ENCODE measurements at regions not wholly inside any gene's neighbourhood (a gene's known extent, or its start where the extent isn't known, plus 50 kb on each side); places are given as distances from the start of the nearest gene placed in this dataset.

DNA sequence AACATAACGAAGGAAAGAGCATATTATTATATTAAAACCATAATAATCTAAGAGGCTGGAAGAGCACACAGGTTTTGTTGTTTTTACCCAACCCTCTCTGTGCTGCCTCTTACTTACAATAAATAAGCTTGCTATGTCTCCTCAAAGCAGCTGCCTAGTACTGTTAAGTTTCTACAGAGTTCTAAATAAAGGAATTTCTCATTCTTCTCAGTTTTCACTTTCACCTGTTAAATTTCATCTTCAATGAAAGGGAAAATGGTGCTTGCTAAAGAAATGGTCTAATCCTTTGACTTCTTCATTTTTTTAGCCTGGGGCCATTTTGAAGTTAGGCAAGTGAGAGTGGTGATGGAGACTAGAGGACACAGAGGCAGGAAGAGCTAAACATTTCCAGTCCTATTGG is 396.1 kb downstream of the MAN2A1 start:
- no peak for DNase-seq

DNA sequence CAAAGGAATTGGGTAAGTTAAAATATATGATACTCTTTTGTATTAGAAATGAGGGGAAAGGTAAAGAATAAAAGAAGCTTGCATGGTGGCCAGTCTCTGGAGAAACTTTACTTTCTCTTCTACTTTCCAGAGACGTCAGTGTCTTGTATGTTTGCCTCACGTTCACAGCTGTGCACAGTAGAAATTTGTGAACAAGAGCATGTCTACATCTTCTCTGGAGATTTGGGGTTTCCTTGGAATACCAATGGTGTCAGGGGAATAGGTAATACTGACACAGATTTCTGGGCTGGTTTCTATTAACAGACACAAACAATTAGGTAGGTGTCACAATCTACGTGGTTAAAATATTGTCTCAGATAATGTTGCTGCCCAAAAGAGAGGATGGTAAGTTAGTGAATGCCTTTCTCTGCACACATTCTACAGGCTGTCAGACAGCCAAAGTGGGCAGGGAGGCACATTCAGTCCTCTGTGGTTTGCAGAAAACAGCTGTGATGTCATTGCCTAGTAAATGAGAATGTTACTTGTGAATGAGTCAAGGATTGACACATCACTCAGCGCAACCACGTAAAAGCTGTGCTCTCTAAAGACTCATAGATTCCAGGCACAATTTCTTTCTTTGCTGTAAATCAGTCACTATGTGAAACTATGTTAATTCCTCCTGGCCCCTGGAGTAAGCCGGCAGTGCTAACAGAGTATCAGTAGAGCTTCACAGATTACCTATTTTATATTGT is 397.1 kb downstream of the MAN2A1 start:
- DNase-seq, result peak; percentile 23

DNA sequence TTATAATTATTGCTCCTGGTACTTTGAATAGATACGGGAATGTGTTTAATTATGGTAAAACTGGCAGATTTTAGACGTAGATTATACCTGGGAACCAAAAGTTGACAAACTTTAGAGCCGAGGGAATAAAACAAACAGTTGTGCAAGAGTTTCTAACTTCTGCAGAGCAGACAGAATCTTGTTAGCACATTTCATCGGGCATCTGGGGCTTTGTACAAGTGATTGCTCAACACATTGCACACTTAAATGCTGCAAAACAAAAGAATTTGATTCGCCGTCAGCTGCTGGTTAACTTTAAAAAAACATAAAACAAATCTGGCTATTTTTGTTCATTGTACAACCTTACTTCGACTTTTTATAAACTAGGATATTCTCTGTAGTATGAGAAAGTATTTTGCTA is 398.1 kb downstream of the MAN2A1 start:
- DNase-seq, result no peak

DNA sequence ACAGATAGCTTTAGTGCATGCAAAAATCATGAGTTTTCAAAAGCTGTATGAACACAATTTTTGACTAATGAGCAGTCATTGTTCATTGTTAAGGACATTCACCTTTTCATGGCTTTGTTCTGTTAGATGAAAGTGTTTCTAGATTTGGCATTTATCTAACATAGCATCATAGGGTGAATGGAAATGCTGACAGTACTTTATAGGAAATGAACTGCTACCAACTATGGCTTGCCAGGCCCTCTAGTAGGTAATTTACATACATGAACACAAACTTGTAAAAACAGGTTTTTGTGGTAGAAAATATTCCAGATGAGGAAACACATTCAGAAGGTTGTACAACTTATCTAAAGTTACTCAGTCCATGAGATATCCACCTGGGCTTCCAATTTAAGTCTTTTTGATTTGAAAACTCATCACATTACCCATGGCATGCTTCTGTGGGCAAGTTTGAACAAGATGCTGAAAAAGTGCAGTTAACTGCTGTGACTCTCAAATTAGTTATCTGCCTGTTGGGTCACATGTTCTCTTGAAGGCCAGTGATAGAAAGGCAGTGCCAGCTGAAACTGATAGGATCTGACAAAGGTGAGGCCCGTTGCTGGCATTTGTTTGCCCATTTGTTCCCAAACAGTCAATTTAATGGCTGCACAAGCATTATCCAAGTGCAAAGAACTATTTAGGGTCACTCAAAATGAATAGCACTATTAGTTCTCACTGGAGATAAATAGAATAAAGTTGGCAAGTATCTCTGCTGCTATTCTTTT is 399.1 kb downstream of the MAN2A1 start:
- DNase-seq, result no peak

DNA sequence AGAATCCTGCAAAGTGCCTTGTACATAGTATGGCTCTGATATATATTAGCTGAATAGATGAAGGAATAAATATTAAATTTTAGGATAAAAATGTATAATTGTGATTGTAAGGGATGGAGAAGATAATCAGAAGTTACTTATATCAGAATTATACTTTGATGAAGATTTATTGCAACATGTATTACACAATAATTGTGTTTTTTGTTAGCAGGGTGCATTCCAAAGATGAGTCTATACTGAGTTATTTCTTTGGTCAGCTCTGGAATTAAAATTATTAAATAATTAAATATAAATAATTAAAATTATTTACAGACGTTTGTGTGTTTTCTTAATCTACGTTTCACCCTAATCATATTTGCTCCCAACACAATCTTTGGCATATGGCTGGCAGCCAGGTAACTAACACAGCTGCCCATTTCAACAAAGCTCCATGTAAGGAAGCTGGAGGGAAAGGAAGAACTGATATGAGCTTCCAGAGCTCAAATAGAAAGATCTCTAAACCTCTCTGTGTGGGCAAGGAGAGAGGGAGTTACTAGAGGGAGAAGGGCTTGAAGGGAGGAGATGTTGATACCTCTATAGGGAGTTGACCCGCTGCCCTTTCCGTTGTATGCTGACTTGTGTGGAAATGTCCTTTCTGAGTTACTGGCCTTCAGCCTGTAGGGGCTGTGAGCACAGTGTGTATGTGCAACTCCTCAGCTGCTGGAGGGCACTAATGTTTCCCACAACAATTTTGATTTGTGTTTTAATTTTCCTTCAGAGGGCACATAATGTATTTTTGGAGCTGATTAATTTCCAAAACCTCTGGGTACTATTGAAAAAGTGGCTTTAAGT is 403.4 kb downstream of the MAN2A1 start:
- DNase-seq, result no peak

DNA sequence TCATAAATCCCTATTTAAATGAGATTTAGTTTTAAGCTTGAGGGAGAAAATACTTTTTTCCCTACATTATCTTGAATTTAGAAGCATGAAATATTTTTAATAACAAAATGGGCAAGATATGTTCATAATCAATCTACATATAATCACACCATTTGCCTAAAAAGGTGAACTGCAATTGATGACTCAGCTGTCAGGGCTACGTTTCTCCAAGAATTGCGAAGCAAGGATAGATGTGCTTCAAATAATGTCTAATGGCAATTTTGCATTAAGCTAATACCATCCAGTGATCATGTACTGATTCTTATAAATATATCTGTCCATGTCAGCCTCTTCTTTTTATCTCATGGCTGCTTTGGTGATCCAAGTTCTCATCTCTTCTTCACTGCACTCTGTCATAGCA is 404.4 kb downstream of the MAN2A1 start:
- no peak for DNase-seq

DNA sequence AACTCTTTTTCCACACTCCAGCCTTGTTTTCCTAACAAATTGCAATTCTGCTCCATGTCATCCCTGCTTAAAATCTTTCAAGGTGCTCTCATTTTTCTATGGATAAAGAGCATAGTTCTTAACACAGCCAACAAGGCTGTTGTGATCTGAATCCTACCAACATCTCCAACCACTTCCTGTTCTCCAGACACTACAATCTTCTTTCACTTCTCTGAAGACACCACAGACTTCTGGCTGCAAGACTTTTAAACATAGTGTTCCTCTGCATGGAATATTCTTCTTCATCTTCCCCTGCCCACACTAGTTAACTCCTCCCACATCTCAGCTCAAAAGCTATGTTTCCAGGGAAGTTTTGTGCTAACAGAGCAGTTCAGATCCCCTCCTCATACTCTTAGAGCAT is 404.8 kb downstream of the MAN2A1 start:
- no peak for DNase-seq

DNA sequence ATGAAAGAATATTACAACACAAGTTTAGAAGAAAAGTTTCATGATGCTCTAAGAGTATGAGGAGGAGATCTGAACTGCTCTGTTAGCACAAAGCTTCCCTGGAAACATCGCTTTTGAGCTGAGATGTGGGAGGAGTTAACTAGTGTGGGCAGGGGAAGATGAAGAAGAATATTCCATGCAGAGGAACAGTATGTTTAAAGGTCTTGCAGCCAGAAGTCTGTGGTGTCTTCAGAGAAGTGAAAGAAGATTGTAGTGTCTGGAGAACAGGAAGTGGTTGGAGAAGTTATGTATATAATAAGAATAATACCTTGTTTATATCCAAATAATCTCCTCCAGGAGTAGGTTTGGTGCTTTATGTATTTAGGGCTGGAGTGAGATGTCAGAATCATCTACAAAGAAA is 406.7 kb downstream of the MAN2A1 start:
- no peak for DNase-seq

DNA sequence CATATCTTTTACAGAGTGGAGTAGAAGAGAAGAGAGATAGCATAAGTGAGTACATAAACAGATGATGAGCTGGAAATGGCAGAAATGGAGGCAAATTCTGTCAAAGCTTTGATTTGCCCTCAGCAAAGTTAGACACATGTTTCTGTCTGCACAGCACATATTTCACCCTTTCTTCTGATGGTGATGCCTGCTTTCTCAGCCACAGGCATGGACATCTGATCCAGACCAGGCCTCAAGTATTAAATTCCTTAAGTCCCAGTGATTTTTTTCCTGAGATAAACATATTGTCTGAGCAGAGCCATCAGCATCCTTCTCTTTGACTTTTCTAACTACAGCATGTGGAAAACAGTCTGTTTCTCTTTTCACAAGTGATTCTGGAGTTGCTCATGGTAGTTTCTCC is 409.8 kb downstream of the MAN2A1 start:
- DNase-seq, result no peak

DNA sequence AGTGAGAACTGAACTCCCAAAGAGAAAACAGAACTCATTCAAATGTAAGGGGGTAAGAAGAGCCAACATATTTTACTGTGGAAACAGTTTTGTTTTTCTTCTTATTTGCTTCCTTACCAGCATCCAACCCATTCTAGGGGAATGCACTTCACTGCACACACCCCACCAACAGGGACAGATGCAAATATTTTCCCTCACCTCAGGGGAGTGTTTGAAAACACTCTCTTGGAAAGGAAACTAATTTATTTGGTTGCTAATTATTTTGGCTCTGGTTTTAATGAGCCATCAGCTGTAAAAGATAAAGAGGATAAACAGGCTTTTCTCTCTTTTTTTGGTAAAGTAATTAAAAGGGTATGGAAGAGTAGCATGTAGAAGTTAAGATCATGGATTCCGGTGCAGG is 413.4 kb downstream of the MAN2A1 start:
- no peak for DNase-seq

DNA sequence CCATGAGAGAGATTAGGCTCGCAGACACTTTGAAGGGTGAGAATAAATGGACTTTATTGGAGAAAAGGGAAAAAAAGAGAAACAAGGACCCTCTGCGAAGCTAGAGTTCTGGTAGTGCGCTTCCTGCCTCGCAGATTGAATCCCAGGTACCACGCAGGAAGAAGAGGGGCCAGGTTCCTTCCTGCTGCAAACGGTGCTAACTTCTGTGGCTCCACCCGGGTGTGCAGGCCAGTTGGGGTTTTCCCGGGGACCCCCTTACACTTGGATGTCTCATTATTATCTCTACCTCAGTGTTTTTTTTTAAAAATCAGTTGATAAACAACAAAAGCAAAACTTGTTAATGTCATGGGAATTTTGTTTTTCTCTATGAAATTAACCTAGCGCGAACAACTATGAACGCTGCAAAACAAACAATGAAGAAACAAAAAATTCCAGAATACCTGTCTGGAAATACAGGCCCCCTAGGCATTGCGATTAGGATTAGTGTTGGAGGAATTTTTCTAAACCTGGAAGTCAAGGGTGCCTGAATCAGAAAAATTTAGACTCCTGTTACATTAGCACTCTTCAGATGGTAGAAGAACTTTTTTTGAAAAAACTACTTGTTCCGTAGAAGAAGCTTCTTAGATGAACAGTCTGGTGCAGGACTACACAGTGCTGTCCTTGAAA is 414.5 kb downstream of the MAN2A1 start:
- DNase-seq, result no peak

DNA sequence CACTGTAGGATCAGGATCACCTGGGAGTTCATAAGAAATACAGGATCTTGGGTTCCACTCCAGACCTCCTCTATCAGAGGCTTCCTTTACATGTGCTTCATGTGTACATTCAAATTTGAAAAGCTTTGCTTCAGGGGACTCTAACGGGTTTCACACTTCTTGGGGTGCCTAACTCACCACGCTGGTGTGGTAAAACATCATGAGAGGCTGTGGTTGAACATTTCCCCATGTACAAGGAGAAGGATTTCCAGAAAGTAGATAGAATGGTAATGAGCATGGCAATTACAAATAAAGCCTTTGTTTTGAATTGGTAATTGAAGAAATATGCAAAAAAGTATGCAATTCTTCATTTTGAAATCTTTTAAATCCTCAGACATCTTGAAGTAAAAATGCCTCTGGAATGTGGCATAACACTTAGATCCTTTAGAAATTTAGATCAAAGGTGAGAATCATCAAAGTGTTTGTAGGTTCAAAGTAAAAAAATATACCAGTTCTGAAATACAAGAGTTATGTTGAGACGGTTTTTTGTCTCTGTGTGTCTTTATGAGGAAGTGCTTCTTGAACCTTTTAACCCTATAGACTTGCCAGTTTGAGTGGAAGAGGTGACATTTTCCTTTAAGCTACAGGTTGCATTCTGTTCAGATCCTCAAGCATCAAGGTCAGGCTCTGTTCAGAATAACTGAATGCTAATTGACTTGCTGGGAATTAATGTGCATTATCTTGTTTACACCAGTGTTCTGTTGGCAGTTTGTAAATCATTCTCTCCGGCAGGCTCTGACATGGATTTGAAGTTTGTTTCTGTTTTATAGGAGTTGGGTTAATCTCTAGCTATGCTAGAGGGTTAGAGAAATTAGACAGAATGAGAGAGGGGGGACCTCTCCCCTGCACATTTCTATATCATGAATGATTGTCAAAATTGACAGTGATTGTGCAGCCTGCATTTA is 415.3 kb downstream of the MAN2A1 start:
- no peak for DNase-seq

DNA sequence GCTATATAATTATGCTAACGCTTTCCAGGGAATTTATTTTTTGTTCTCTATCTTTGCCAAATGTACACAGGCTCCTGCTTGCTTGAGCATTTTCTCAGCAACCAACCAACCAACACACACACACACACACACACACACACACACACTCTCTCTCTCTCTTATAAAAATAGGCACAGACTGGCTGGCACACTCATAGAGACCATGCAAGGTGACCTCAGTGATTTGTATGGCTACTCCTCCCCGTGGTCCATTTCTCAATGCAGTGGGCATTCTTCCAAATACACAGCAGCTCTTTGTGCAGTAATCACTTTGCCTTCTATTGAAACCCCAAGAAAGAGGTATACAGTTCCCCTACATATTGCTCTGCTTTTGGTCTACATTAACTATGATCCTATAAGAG is 416.0 kb downstream of the MAN2A1 start:
- DNase-seq, result no peak

DNA sequence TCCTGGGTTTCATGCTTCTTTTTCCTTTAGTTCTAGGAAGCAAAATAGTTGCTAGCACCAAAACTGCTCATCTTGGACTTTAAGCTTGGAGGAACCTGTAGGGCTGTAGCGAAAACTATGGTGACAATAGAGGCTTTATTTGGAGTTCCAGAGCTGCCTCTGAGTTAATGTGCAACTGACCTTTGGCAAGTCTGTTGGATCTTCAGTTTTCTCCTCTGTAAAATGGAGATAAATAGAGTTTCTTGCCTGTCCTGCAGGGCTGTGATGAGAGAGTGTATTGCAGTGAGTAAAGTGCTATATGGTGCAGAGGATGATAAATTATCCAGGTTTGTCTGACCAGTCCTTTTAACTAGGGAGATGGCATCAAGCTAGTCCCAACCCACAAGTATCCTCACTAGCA is 417.0 kb downstream of the MAN2A1 start:
- DNase-seq, result no peak

DNA sequence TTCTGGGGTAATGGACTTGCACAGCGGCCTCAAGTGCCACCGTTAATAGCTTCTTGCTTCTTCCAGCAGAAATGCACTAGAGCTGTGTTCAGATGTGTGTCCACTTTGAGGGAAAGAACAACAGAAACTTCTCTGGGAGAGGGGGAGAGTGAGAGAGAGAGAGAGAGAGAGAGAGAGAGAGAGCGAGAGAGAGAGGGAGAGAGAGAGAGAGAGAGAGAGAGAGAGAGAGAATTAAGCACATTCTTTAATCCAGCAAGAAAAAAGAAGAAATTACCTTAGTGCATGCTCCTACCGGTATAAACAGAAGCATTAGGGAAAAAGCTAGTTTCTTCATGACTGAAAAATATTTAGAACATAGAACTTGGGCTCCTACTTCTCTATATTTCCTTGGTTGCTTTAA is 418.8 kb downstream of the MAN2A1 start:
- DNase-seq, result no peak

DNA sequence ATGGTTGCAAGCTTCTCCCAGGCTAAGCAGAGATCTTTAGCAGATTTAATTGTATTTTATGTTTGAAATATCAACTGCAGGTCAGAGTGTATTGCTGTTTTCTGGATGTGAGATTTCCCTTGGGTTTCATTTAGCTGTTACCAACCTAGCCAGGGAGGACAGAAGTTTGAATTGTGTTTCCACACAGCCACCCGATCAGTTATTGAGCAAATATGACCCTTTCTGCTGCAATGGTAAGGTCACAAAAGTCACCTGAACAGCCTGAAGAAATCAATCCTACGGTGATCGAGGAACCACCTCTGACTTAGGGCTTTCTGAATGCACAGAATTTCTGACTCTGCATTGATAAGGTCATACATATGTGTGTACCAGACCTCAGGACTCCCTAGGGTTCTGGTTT is 419.9 kb downstream of the MAN2A1 start:
- DNase-seq, result no peak

DNA sequence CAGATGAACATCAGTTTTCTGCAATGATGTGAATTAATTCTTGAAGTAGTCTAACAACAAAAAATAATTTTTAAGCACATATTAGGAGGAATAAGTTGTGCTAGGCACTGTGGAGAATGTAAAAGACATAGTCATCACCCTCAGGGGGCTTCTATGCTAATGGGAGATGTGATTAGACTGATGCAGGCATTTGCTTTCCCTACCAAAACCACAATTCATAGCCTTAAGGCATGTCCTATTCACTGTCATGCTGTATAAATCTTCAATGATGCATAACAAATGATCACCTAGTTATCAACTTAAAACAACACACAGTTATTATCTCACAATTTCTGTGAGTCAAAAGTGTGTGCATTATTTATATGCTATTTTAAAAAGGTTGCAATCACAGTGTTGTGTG is 422.6 kb downstream of the MAN2A1 start:
- no peak for DNase-seq

DNA sequence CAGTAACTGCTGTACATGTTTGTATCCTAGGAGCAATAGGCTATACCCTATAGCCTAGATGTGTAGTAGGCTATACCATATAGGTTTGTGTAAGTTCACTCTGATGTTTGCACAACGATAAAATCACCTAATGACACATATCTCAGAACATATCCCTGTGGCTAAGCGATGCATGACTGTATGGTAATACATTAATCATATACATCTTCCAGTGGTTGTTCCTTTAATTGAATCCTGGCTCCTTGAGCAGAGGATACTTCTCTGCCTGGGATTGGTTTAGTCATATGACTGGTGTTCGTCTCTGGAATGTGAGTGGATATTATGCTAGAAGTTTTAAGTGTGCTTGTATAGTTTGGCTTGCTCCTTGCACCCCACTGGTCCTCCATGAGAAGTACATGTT is 425.8 kb downstream of the MAN2A1 start:
- no peak for DNase-seq

DNA sequence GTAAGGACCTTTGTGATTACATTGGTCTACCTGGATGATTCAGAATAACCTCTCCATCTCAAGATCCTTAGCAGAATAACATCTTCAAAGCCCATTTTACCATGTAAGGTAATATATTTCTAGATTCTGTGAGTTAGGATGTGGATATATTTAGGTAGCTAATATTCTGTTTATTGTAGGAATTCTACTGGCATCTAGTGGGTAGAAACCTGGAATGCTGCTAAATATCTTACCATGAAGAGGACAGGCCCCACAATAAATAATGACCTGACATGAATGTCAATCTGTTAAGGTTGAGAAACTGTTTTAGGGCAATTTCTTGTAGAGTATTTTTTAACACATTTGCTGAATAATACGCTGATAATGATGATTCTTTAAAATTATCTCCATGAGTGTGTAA is 426.8 kb downstream of the MAN2A1 start:
- DNase-seq, result no peak

DNA sequence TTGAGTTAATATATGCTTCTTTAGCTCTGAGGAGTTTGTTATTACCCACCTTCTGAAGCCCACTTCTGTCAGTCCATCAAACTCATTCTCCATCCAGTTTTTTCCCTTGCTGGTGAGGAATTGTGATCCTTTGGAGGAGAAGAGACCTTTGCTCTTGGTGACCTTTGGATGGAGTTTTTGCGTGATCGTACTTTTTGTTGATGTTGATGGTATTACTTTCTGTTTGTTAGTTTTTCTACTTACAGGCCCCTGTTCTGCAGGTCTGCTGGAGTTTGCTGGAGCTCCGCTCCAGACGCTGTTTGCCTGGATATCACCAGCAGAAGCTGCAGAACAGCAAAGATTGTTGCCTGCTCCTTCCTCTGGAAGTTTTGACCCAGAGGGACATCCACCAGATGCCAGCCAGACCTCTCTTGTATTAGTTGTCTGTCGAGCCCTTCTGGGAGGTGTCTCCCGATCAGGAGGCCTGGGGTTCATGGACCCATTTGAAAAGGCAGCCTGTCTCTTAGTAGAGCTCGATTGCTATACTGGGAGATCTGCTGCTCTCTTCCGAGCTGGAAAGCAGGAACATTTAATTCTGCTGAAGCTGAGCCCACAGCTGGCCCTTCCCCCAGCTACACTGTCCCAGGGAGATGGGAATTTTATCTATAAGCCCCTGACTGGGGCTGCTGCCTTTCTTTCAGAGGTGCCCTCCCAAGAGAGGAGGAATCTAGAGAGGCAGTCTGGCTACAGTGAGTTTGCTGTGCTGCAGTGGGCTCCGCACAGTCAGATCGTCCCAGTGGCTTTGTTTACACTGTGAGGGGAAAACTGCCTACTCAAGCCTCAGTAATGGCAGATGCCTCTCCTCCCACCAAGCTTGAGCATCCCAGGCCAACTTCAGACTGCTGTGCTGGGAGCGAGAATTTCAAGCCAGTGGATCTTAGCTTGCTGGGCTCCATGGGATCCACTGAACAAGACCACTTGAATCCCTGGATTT is 445.5 kb downstream of the MAN2A1 start:
- DNase-seq, result no peak

DNA sequence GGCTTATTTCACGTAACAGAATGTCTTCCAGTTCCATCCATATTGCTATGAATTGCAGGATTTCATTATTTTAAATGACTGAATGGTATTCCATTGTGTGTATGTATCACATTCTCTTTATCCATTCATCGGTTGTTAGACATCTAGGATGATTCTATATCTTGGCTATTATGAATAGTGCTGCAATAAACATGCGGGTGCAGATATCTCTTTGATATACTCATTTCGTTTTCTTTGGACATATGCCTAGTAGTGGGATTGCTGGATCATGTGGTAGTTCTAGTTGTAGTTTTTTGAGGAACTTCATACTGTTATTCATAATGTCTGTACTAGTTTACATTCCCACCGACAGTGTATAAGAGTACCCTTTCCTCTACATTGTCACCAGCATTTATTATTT is 460.5 kb downstream of the MAN2A1 start:
- no peak for DNase-seq

Measured in activated CD8-positive, alpha-beta memory T cell treated with anti-CD3 and anti-CD28 coated beads, Interleukin-2, amount 50 U/mL, for 4 hours (primary cell).